ENCODE measurements at regions not wholly inside any gene's neighbourhood (a gene's known extent, or its start where the extent isn't known, plus 50 kb on each side); places are given as distances from the start of the nearest gene placed in this dataset.

GRCh38 chr2:136062066-136062837 is 55.7 kb downstream of the CXCR4 start:
- RAD21 ChIA-PET (ENCODE audit: unreplicated experiment), result interaction anchor here (8.3 to 17.6 kb wide), 3 partner anchors 31 to 72 kb away, joined by 221 to 348 read pairs (median 301); no protein-coding TSS in a partner anchor
- no TSS peak for BruUV-seq (replicated peaks)
- peaks cover 0 to 3% of the 10 kb centered on the region in 2 experiments; a peak in 1 of 4 replicates for H3K27me3 ChIP-seq (replicated peaks in 1 of 2; ENCODE audit: control insufficient read depth in 2 of 2, insufficient read depth in 2 of 2, low read length in 1 of 2)
- H3K9ac ChIP-seq (ENCODE audit: control insufficient read depth, insufficient read depth, low read length), result no peak overlapping the region
- DNase-seq (ENCODE audit: low read depth, low spot score) (no peak), FAIRE-seq (no peak), ATAC-seq (no peak)
- CTCF ChIA-PET, result interaction anchor here (0.9 to 1.5 kb wide), 3 partner anchors 22 to 322 kb away, joined by 3 to 4 read pairs (median 3); no protein-coding TSS in a partner anchor
- H4K20me1 ChIP-seq (ENCODE audit: control insufficient read depth, insufficient read depth), result no peaks in the 10 kb centered on the region
- POLR2A ChIA-PET, result interaction anchor here (1.0 to 1.1 kb wide), 2 partner anchors 18 to 72 kb away, joined by 3 read pairs; no protein-coding TSS in a partner anchor
- SMC1A ChIA-PET (ENCODE audit: uncharacterized antibody, unreplicated experiment), result interaction anchor here (0.7 to 24.6 kb wide), 11 partner anchors 8 to 177 kb away, joined by 3 to 961 read pairs (median 3); no protein-coding TSS in a partner anchor
- H3K27ac ChIP-seq (ENCODE audit: control insufficient read depth, insufficient read depth), result no peak overlapping the region
- H3K4me1 ChIP-seq (ENCODE audit: control insufficient read depth, insufficient read depth, low read length), result peaks cover 36% of the 10 kb centered on the region
- H3K9me3 ChIP-seq (replicated peaks; ENCODE audit: control insufficient read depth, insufficient read depth, low read length), result no peaks in the 10 kb centered on the region; the same call in 2 of the 3 replicates
- WGBS (ENCODE audit: insufficient coverage, insufficient replicate concordance, low lambda C conversion rate, missing lambda C conversion rate), result 69% methylated on average over 4 of the region's 4 CpGs
- H3K79me2 ChIP-seq (ENCODE audit: control insufficient read depth, insufficient read depth, low read length), result no peaks in the 10 kb centered on the region
- no peak overlapping the region for H2AFZ ChIP-seq (ENCODE audit: control insufficient read depth, low read depth, low read length)
- no peak overlapping the region for H3K4me2 ChIP-seq (ENCODE audit: control insufficient read depth, insufficient read depth)
- intact Hi-C loops (cut with micrococcal nuclease; ENCODE audit: unreplicated experiment) (no loop called here), in situ Hi-C loops (cut with MboI) (no loop called here)
- no peaks in the 10 kb centered on the region for H3K36me3 ChIP-seq (ENCODE audit: control insufficient read depth in 2 of 2, insufficient read depth in 2 of 2, low read length in 1 of 2)
- H3K4me3 ChIP-seq, result no peak overlapping the region
- TF ChIP-seq ZBED1 (IDR thresholded peaks at IDR 0.05; ENCODE audit: borderline replicate concordance) (no peak), CTCF (IDR thresholded peaks at IDR 0.05 in 2 of 3, conservative IDR thresholded peaks at IDR 0.05 in 1 of 3; ENCODE audit: control insufficient read depth in 2 of 3, extremely low read depth in 1 of 3, insufficient read depth in 1 of 3, low read depth in 3 of 3, low read length in 3 of 3) (no peak), NR2F1 (conservative IDR thresholded peaks at IDR 0.05) (no peak), SMAD5 (IDR thresholded peaks at IDR 0.05; ENCODE audit: low read depth) (no peak), MTA3 (IDR thresholded peaks at IDR 0.05; ENCODE audit: borderline replicate concordance, low read length) (no peak), E2F8 (IDR thresholded peaks at IDR 0.05; ENCODE audit: low read depth, partially characterized antibody) (no peak), PAX8 (IDR thresholded peaks at IDR 0.05) (no peak), YBX1 (IDR thresholded peaks at IDR 0.05) (no peak), HDAC2 (IDR thresholded peaks at IDR 0.05) (no peak), ETV6 (conservative IDR thresholded peaks at IDR 0.05 in 1 of 2, IDR thresholded peaks at IDR 0.05 in 1 of 2; ENCODE audit: borderline replicate concordance in 1 of 2, low read depth in 1 of 2) (no peak), SMAD1 (IDR thresholded peaks at IDR 0.05; ENCODE audit: low read depth, partially characterized antibody) (no peak), ELK1 (IDR thresholded peaks at IDR 0.05; ENCODE audit: low read depth, low read length) (no peak), MLLT1 (IDR thresholded peaks at IDR 0.05) (no peak), KDM1A (IDR thresholded peaks at IDR 0.05; ENCODE audit: borderline replicate concordance) (no peak), SREBF1 (IDR thresholded peaks at IDR 0.05; ENCODE audit: low read length) (no peak), ZNF384 (IDR thresholded peaks at IDR 0.05; ENCODE audit: borderline replicate concordance, low read depth, low read length) (no peak), SUPT20H (IDR thresholded peaks at IDR 0.05; ENCODE audit: borderline replicate concordance, control insufficient read depth, low read depth, low read length) (no peak)
